OCI-LY7 (cell line): ENCODE measurements at regions not wholly inside any gene's neighbourhood (a gene's known extent, or its start where the extent isn't known, plus 50 kb on each side); places are given as distances from the start of the nearest gene placed in this dataset.

Experiments used
- EZH2phosphoT487 ChIP-seq: fragments of 200-600 bp; sonication (generic); IDR thresholded peaks from 2 replicates; pipeline ENCODE4 v1.6.1; 2018; ENCODE audit warnings: low read depth, borderline replicate concordance, mild to moderate bottlenecking, mixed run types, antibody characterized with exemption, low read length, moderate library complexity, mixed read lengths
- TF ChIP-seq, protein P1 (sequence below): fragments of 200-600 bp; sonication (generic); conservative IDR thresholded peaks from 2 replicates; pipeline ENCODE4 v1.5.1; 2014; ENCODE audit warnings: mild to moderate bottlenecking, antibody characterized with exemption, low read length, moderate library complexity, mixed read lengths

DNA sequence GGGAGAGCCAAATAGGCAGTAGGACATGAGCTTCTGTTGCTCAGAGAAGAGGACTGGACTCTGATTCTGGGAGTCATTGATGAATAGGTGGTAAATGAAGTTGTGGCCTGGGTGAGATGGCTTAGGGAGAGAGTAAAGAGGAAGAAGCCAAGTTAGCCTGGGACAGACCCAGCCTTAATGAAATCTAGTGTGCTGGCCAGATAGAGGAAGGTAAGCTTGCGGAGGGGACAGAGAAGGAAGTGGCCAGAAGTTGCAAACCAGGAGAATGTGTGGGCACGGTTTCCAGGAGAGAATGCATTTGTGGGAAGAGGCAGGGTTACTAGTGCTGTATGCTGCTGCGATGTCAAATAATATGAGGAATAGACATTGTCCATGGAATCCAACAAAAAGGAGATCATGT lies 83.3 kb upstream of the OLFM4 start:
- TF ChIP-seq, protein P1, sequence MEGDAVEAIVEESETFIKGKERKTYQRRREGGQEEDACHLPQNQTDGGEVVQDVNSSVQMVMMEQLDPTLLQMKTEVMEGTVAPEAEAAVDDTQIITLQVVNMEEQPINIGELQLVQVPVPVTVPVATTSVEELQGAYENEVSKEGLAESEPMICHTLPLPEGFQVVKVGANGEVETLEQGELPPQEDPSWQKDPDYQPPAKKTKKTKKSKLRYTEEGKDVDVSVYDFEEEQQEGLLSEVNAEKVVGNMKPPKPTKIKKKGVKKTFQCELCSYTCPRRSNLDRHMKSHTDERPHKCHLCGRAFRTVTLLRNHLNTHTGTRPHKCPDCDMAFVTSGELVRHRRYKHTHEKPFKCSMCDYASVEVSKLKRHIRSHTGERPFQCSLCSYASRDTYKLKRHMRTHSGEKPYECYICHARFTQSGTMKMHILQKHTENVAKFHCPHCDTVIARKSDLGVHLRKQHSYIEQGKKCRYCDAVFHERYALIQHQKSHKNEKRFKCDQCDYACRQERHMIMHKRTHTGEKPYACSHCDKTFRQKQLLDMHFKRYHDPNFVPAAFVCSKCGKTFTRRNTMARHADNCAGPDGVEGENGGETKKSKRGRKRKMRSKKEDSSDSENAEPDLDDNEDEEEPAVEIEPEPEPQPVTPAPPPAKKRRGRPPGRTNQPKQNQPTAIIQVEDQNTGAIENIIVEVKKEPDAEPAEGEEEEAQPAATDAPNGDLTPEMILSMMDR: no peak
- no peak for TF ChIP-seq EZH2phosphoT487
